GM20000 (cell line): ENCODE measurements at regions not wholly inside any gene's neighbourhood (a gene's known extent, or its start where the extent isn't known, plus 50 kb on each side); places are given as distances from the start of the nearest gene placed in this dataset.

Source experiments
- DNase-seq: peaks from one replicate; pipeline ENCODE4 v3.0.0; 2012; ENCODE audit warnings: low spot score
- TF ChIP-seq, protein P1 (sequence below): IDR thresholded peaks from 2 replicates; pipeline ENCODE4 v1.5.1; 2012; ENCODE audit warnings: mild to moderate bottlenecking, control low read depth; ENCODE audit errors: extremely low read depth, missing control alignments

DNA sequence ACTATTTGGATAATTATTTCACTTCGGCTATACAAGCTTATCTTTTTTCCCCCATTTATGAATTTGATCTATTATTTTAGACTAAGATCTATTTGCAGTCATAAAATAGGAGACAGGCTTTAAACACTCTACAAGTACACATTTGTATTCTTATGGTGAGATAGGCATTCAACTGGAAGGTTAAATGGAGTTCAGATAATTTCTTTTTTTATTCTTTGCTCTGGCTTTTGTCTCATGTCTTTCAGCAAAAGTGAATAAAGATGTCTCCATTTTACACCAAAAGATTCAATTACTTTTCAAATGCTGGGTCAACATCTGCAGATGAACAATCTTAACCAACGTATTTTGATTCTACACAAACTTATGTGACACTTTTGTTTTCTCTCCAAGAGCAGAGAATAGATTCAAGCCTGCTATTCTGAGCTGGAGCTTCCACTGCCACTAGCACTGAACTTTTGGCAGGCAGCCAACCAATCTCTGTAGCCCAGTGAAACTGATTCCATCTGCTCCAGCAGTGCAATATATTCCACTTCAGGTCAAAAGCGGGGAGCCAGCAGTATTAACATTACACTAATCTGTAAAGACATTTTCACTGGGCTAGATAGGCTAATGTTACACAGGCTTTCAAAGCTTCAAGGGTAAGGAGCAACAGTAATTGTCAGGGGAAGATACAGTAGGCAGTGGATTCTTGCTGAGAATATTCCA lies 452.0 kb upstream of the ZNF608 start:
- DNase-seq, result no peak
- TF ChIP-seq, protein P1, sequence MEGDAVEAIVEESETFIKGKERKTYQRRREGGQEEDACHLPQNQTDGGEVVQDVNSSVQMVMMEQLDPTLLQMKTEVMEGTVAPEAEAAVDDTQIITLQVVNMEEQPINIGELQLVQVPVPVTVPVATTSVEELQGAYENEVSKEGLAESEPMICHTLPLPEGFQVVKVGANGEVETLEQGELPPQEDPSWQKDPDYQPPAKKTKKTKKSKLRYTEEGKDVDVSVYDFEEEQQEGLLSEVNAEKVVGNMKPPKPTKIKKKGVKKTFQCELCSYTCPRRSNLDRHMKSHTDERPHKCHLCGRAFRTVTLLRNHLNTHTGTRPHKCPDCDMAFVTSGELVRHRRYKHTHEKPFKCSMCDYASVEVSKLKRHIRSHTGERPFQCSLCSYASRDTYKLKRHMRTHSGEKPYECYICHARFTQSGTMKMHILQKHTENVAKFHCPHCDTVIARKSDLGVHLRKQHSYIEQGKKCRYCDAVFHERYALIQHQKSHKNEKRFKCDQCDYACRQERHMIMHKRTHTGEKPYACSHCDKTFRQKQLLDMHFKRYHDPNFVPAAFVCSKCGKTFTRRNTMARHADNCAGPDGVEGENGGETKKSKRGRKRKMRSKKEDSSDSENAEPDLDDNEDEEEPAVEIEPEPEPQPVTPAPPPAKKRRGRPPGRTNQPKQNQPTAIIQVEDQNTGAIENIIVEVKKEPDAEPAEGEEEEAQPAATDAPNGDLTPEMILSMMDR, result no peak

DNA sequence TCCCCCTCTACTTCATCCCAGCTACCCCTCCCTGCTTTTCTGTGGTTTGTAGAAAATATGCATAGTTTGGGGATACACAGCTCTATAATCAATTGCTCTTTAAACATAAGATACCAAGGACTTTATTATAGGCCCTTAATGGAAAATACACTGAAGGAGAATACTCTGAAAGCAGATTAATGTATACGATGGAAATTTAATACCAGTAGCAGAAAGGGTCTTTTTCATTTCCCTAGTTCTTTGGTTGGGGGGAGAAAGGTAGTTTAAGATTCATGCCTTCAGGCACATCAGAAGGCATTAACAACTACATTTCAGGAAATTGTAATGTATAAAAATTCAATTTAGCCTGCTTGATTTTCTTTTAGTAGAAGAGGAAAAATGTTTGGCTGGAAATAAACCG lies 452.9 kb upstream of the ZNF608 start:
- TF ChIP-seq, protein P1, result no peak
- no peak for DNase-seq

DNA sequence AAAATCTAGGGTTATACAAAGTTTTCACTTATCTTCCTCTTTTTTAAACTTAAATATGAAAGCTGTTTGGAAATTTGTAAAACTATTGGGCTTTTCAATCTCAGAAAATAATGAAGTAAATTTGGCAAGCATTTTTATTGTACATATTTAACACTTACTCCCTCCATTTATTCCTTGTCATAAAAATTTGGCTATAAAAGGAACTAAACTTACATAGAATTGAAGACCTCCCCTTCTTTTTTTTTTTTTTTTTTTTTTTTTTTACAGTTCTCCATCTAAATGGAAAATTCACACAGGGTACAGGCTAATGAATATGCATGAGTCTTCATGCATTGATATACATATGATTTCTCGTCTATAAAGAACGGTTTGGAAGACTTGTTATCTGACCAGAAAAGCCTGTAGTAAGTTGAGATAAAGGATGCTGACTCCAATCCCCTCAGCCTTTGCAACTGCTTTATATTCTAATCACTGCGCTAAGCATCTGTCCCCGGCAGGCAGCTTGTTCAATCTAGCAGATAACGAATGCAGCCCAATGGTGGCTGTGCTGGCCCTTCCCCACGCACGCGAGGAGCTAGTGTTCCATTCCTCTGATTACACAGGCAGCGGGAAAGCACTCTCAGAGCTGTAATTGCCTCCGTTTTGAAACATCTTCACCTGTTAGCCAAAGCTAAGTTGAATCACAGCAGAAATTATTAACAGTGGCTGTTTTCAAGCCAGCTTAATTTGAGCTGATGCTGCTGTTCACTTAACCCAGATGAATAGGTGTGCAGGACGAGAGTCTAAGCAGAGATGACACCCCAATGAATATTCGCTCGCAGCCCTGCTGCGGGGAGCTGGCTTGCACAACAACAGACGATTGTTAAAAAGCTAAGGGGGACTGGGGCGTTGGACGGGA lies 453.8 kb upstream of the ZNF608 start:
- DNase-seq, result peak; percentile 10
- TF ChIP-seq, protein P1, result no peak

DNA sequence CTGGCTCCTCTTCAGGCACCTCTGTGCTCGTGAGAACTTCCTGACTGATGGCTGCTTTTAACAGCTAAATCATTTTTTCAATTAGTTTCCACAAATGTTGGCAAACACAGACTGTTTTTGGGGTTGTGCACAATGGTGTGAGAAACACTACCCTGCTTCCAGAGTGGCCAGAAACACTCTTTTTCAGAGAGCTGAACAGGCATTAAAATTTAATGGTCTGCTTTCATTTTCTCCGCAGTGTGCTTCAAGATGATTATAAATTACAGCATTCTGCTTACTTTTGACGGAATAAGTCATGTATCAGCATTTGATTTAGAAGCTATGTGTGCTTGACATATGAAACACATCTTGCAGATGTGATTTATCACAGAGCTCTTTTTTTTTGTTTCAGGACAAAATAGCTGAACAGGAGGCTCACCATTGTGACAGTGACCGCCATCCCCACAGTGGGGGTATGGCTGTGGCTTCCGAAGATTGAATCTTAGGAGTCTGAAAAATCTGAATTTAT lies 454.5 kb upstream of the ZNF608 start:
- no peak for DNase-seq
- TF ChIP-seq, protein P1, result no peak

DNA sequence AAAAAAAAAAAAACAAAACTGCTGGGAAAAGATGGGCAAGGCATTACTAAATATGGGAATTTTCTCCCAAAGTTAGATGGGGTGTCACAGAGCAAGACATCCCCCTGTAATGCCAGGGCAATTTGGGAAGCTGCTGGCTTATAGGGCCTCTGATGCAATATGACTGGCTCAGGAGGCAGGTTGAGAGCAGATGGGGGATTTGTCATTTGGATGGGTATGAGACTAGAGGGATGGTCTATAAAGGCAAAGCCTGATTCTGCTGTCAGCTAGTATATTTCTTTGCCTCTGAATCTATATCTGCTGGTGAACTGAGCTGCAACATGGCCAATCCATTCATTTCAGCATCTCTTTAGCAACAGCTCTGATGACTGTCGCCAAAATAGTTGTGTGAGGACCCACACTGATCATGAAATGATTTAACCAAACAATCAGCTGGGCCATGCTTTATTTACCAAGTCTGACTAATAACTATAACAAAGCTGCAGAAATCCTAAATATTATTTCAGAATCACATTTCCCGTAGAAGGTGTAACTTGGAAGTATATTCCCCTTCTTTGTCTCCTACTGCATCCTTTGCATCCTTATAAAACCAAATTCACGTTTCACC lies 455.1 kb upstream of the ZNF608 start:
- DNase-seq, result no peak
- TF ChIP-seq, protein P1, result no peak

DNA sequence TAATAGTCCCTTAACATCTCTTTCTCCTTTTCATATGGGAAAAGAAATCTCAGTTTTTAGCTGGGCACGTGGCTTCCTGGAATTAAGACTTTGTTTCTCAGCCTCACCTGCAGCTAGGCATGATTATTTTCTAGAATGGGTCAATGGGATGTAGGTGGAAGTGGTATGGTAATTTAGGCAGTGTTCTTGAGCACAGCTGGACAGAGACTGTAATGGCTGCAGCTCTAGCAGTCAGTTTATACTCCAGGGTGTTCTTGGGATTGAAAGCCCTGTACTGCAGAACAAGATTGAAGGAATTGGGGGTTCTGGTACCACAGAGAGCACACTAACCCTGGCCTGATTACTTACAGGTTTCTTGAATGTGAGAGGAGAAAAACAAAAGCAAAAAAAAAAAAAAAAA lies 455.9 kb upstream of the ZNF608 start:
- no peak for DNase-seq
- TF ChIP-seq, protein P1, result no peak
